ENCODE measurements at regions not wholly inside any gene's neighbourhood (a gene's known extent, or its start where the extent isn't known, plus 50 kb on each side); places are given as distances from the start of the nearest gene placed in this dataset.

DNA sequence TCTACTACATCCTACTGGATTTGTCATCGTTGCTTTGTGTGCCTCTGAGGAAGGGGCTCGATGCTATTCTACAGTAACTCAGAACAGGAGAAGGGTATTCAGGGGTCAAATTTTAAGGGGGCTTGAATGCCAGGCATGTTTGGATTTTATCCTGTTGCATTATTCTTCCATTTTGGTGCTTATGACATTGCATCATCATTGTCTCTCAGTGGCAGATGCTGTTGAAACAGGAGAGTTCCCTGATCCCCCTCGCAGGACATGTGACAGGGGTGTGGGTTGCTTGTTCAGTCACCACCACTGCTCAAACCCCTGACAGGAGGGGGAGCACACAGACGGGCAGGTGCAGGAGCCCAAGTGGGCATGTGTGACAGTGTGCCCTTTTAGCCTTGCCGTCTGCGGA, 156.7 kb downstream of the SLC4A3 start:
- Histone ChIP-seq H3K27ac (no peak overlapping the region), H3K27me3 (no peaks in the 10 kb centered on the region), H3K4me1 (no peaks in the 10 kb centered on the region), H3K9me3 (no peaks in the 10 kb centered on the region), H3K4me3 (no peak overlapping the region), H3K36me3 (no peaks in the 10 kb centered on the region)
- intact Hi-C loops (cut with DNase I; ENCODE audit: low total_unique reads): no loop called here
- WGBS, 2 donors (ENCODE audit: low coverage in 1 of 2): 69 to 76% methylated on average over 2 to 6 of the region's 6 CpGs
- TF ChIP-seq POLR2A (IDR thresholded peaks at IDR 0.05) (no peak), POLR2AphosphoS5 (IDR thresholded peaks at IDR 0.05) (no peak), EP300 (IDR thresholded peaks at IDR 0.05; ENCODE audit: low read depth) (no peak)
- TF ChIP-seq, protein P1, sequence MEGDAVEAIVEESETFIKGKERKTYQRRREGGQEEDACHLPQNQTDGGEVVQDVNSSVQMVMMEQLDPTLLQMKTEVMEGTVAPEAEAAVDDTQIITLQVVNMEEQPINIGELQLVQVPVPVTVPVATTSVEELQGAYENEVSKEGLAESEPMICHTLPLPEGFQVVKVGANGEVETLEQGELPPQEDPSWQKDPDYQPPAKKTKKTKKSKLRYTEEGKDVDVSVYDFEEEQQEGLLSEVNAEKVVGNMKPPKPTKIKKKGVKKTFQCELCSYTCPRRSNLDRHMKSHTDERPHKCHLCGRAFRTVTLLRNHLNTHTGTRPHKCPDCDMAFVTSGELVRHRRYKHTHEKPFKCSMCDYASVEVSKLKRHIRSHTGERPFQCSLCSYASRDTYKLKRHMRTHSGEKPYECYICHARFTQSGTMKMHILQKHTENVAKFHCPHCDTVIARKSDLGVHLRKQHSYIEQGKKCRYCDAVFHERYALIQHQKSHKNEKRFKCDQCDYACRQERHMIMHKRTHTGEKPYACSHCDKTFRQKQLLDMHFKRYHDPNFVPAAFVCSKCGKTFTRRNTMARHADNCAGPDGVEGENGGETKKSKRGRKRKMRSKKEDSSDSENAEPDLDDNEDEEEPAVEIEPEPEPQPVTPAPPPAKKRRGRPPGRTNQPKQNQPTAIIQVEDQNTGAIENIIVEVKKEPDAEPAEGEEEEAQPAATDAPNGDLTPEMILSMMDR (IDR thresholded peaks at IDR 0.05): no peak
- in situ Hi-C loops (cut with MboI; ENCODE audit: low pct_ligation_motif_present in 1 of 4, low pct_unique_long_range_greater_than_20kb in 1 of 4, low sequenced_read_pairs in 3 of 4): no loop called here
- no peak for DNase-seq

DNA sequence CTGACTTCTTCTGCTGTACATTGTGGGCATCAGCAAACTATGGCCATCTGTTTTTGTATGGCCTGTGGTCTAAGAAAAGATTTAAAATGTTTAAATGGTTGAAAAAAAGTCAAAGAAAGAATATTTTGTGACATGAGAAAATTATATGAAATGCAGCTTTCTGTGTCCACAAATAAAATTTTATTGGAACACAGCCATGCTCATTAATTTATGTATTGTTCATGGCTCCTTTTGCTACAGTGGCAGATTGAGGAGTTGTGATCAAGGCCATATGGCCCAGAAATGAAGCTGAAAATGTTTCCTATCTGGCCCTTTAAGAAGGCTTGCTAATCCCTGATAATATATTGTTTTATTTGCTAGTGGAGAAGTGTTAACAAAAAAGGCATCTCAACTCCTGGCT, 162.0 kb downstream of the SLC4A3 start:
- H3K27me3 ChIP-seq: no peaks in the 10 kb centered on the region
- H3K9me3 ChIP-seq: no peaks in the 10 kb centered on the region
- no peak overlapping the region for H3K4me3 ChIP-seq
- H3K4me1 ChIP-seq: no peaks in the 10 kb centered on the region
- no peak overlapping the region for H3K27ac ChIP-seq
- H3K36me3 ChIP-seq: no peaks in the 10 kb centered on the region
- in situ Hi-C loops (cut with MboI; ENCODE audit: low pct_ligation_motif_present in 1 of 4, low pct_unique_long_range_greater_than_20kb in 1 of 4, low sequenced_read_pairs in 3 of 4) (no loop called here), intact Hi-C loops (cut with DNase I; ENCODE audit: low total_unique reads) (no loop called here)
- TF ChIP-seq EP300 (IDR thresholded peaks at IDR 0.05; ENCODE audit: low read depth) (no peak), POLR2A (IDR thresholded peaks at IDR 0.05) (no peak), POLR2AphosphoS5 (IDR thresholded peaks at IDR 0.05) (no peak)
- TF ChIP-seq, protein P1 (IDR thresholded peaks at IDR 0.05): no peak
- no peak for DNase-seq

DNA sequence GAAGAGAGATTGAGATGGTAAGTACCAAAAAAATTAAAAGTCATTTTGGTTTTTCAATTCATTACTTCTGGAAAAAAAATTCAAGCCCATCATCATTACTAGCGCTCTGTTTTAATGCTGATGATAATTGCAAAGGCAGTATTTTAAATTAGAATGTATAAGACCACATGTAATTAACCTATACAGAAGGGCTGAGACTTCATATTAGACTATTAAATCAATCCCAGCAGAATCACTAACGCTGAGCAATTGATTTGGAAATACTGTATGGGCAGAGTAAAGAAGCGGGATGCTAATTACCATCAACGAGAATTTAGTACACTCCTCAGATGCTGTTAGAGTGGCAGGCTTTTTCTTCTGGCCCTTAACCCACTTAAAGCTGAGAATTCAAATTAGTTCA, 165.0 kb downstream of the SLC4A3 start:
- no peaks in the 10 kb centered on the region for H3K27me3 ChIP-seq
- TF ChIP-seq EP300 (IDR thresholded peaks at IDR 0.05; ENCODE audit: low read depth) (no peak), POLR2A (IDR thresholded peaks at IDR 0.05) (no peak), POLR2AphosphoS5 (IDR thresholded peaks at IDR 0.05) (no peak)
- TF ChIP-seq, protein P1 (IDR thresholded peaks at IDR 0.05): no peak
- H3K27ac ChIP-seq: no peak overlapping the region
- intact Hi-C loops (cut with DNase I; ENCODE audit: low total_unique reads): no loop called here
- DNase-seq: no peak
- H3K36me3 ChIP-seq: no peaks in the 10 kb centered on the region
- no peak overlapping the region for H3K4me3 ChIP-seq
- 81 to 86% methylated on average over 4 of the region's 4 CpGs for WGBS, 2 donors (ENCODE audit: low coverage in 1 of 2)
- no peaks in the 10 kb centered on the region for H3K9me3 ChIP-seq
- no peaks in the 10 kb centered on the region for H3K4me1 ChIP-seq
- in situ Hi-C loops (cut with MboI; ENCODE audit: low pct_ligation_motif_present in 1 of 4, low pct_unique_long_range_greater_than_20kb in 1 of 4, low sequenced_read_pairs in 3 of 4): no loop called here

DNA sequence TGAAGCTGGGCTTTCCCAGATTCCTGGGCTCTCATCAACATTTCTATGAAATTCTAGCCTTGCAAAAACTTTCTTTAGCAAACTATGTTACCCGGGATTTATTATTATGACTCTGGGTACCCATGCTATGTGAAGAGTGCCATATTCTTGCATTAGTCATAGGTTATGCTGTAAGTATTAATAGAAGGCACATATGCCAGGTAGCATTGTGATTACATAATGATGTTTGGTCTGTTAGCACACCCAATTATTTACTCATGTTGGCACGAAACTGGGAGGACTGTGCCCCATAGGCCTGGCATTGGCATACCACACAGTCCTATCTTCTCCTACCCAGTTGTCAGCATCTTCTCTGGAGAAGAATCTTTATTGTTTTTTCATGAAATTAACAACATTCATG, 171.0 kb downstream of the SLC4A3 start:
- Histone ChIP-seq H3K36me3 (no peaks in the 10 kb centered on the region), H3K27me3 (no peaks in the 10 kb centered on the region), H3K4me1 (no peaks in the 10 kb centered on the region), H3K4me3 (no peak overlapping the region), H3K27ac (no peak overlapping the region), H3K9me3 (no peaks in the 10 kb centered on the region)
- in situ Hi-C loops (cut with MboI; ENCODE audit: low pct_ligation_motif_present in 1 of 4, low pct_unique_long_range_greater_than_20kb in 1 of 4, low sequenced_read_pairs in 3 of 4) (no loop called here), intact Hi-C loops (cut with DNase I; ENCODE audit: low total_unique reads) (no loop called here)
- WGBS, 2 donors (ENCODE audit: low coverage in 1 of 2): 75% methylated on average over 2 of the region's 2 CpGs
- DNase-seq: no peak
- TF ChIP-seq POLR2A (IDR thresholded peaks at IDR 0.05): no peak
- TF ChIP-seq EP300 (IDR thresholded peaks at IDR 0.05; ENCODE audit: low read depth): no peak
- TF ChIP-seq, protein P1 (IDR thresholded peaks at IDR 0.05): no peak
- TF ChIP-seq POLR2AphosphoS5 (IDR thresholded peaks at IDR 0.05): no peak

All from transverse colon (tissue), 4 donors.